ENCODE measurements at regions not wholly inside any gene's neighbourhood (a gene's known extent, or its start where the extent isn't known, plus 50 kb on each side); places are given as distances from the start of the nearest gene placed in this dataset.

DNA sequence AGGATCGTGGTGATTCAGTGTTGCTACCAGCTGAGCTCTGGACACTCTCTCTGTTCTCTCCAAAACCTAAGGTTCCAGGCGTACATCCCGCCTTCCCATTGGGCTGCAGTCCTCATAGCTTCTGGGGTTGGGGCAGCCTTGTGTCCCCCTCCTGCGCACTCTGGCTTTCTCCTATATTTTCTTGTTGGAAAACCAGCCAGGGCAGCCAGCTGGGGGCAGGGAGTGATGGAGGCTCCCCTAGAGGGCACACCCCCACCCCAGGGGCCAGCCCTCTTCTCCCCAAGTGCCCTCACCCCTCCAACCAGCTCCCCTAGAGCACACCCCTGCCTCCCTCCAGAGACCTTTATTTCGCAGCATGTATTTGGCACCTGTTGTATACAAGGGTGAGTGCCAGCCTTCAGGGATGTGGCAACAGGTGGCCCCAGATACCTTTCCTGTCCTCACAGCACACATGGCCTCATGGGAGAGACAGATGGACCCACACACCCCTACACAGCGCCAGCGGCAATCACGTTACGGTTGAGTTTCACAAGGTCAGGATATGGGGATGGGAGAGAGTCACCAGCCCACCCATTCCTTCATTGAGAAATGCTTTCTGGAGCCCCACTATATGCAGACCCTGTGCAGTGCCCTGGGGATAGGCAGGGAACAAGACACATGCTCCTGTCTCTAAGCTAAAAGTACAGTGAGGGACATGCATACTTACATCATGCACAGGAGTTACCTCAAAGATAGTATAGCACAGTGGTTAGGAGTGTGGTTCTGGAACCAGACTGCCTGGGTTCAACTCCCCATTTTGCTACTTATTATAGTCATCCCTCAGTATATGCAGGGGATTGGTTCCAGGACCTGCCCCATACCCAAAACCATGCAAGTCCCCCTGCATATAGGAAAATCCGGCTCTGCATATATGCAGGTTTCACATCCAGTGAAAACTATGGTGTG, 141.1 kb downstream of the PHETA1 start:
- Histone ChIP-seq H3K27me3 (ENCODE audit: control insufficient read depth in 5 of 5, insufficient read depth in 4 of 5, low read length in 5 of 5) (peaks cover 9 to 22% (median 15%) of the 10 kb centered on the region in 5 donors), H3K9me3 (ENCODE audit: control insufficient read depth in 5 of 5, low read length in 5 of 5) (no peaks in the 10 kb centered on the region), H3K4me1 (ENCODE audit: control insufficient read depth in 5 of 5, insufficient read depth in 5 of 5, low read length in 5 of 5) (no peaks in the 10 kb centered on the region), H3K4me3 (ENCODE audit: low read depth in 1 of 5, low read length in 5 of 5) (no peak overlapping the region), H3K27ac (ENCODE audit: low read depth, low read length) (no peak overlapping the region), H3K9ac (ENCODE audit: low read length in 5 of 5) (no peak overlapping the region), H3K36me3 (ENCODE audit: control insufficient read depth in 5 of 5, insufficient read depth in 5 of 5, low read length in 5 of 5) (no peaks in the 10 kb centered on the region)

DNA sequence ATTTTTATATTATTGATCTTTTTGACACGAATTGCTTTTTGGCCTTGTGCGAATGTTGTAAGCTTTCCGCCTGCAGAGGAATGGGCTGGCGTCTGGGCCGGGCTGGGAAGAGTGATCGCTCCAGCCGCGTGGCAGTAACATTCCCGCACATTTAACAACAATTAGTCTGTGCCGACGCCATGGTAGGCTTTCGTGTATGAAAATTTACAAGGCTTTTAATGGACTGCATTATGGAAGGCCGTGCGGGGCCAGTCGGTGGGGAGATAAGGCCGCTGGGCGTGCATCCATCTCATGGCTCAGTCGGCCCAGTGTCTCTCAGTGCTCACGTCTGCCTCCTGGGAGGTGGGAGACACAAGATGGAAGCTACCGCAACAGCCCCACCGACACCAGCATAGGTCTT, 142.2 kb downstream of the PHETA1 start:
- Histone ChIP-seq H3K27me3 (ENCODE audit: control insufficient read depth in 5 of 5, insufficient read depth in 4 of 5, low read length in 5 of 5) (peaks cover 9 to 24% (median 15%) of the 10 kb centered on the region in 5 donors), H3K4me3 (ENCODE audit: low read depth in 1 of 5, low read length in 5 of 5) (no peak overlapping the region), H3K9me3 (ENCODE audit: control insufficient read depth in 5 of 5, low read length in 5 of 5) (no peaks in the 10 kb centered on the region), H3K36me3 (ENCODE audit: control insufficient read depth in 5 of 5, insufficient read depth in 5 of 5, low read length in 5 of 5) (no peaks in the 10 kb centered on the region), H3K27ac (ENCODE audit: low read depth, low read length) (no peak overlapping the region), H3K9ac (ENCODE audit: low read length in 5 of 5) (no peak overlapping the region), H3K4me1 (ENCODE audit: control insufficient read depth in 5 of 5, insufficient read depth in 5 of 5, low read length in 5 of 5) (no peaks in the 10 kb centered on the region)

DNA sequence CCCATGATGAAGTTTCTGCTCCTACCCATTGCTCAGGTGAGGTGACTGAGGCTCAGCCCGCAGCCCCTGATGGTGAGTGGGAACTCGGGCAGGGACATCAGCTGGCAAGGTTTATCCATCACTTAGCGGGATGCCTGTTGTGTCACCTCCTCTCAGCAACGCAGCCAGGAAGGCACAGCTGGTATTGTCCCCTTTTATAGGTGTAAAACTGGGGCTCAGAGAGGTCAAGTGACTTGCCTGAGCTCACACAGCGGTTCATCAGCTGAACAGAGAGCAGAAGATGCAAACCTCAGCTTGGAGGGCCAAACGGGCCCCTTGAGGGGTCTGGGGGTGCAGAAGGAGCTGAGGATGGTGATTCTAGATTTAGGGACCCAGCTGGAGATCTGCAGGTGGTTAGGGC, 143.6 kb downstream of the PHETA1 start:
- Histone ChIP-seq H3K36me3 (ENCODE audit: control insufficient read depth in 5 of 5, insufficient read depth in 5 of 5, low read length in 5 of 5) (no peaks in the 10 kb centered on the region), H3K27me3 (ENCODE audit: control insufficient read depth in 5 of 5, insufficient read depth in 4 of 5, low read length in 5 of 5) (peaks cover 9 to 23% (median 13%) of the 10 kb centered on the region in 5 donors), H3K27ac (ENCODE audit: low read depth, low read length) (no peak overlapping the region), H3K9ac (ENCODE audit: low read length in 5 of 5) (no peak overlapping the region), H3K4me1 (ENCODE audit: control insufficient read depth in 5 of 5, insufficient read depth in 5 of 5, low read length in 5 of 5) (no peaks in the 10 kb centered on the region), H3K9me3 (ENCODE audit: control insufficient read depth in 5 of 5, low read length in 5 of 5) (no peaks in the 10 kb centered on the region), H3K4me3 (ENCODE audit: low read depth in 1 of 5, low read length in 5 of 5) (no peak overlapping the region)

DNA sequence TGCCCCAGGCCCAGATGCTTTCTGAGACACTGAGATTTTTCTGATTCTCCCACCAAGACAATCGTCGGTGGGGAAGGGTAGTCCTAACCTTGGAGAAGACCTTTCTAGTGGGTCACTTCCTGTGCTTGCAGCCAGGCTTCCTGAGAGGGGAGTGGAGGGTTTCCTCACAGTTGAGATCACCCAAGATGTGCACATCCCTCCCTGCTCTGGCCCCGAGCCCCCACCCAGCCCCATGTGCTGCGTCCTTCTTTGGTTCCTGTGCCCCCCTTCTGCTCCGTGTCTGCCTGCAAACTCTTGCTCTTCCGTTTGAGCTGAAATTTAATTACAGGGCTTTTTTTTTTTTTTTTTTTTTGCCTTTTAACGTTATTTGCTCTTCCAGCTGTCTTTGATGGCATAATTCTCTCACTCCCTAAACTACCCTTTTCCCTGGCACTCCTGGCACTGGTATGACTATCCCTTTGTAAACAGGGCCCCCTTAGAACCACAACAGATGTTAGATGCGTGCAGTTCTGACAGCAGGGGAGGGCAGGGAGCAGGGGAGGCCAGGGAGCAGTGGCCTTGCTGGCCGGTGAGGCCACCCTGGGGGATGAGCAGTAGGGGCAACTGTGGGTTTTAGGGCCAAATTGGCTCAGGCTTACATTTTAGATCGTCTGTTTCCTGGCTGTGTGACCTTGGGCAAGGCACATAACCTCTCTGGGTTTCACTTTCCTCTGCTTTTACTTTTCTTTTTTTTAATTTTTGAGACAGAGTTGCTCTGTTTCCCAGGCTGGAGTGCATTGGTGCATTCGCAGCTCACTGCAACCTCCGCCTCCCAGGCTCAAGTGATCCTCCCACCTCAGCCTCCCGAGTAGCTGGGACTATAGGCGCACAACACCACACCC, 144.5 kb downstream of the PHETA1 start:
- Histone ChIP-seq H3K4me3 (ENCODE audit: low read depth in 1 of 5, low read length in 5 of 5) (no peak overlapping the region), H3K27me3 (ENCODE audit: control insufficient read depth in 5 of 5, insufficient read depth in 4 of 5, low read length in 5 of 5) (peaks cover 7 to 18% (median 13%) of the 10 kb centered on the region in 5 donors)

DNA sequence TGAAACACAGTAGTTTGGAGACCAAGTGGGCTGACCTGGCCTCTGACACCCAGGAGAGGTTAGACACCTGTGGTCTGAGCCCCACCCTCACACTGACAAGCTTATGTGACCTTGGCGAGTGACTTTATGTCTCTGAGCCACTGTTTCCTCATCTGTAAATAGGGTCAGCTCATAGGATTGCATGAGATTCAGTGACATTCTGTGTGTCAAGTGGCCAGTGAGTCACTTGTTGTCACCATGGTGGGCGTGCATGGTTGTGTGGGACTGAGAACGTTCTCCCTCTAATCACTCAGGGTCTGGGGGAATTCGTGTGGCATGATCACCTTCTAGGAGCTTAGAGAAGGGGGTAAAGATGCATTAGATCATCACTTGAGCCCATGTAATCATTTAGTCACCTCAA, 146.4 kb downstream of the PHETA1 start:
- no peak overlapping the region for H3K9ac ChIP-seq (ENCODE audit: low read length in 5 of 5)
- H3K4me1 ChIP-seq (ENCODE audit: control insufficient read depth in 5 of 5, insufficient read depth in 5 of 5, low read length in 5 of 5), result no peaks in the 10 kb centered on the region
- H3K27me3 ChIP-seq (ENCODE audit: control insufficient read depth in 5 of 5, insufficient read depth in 4 of 5, low read length in 5 of 5), result peaks cover 9 to 21% (median 13%) of the 10 kb centered on the region in 5 donors
- H3K27ac ChIP-seq (ENCODE audit: low read depth, low read length), result no peak overlapping the region
- H3K4me3 ChIP-seq (ENCODE audit: low read depth in 1 of 5, low read length in 5 of 5), result no peak overlapping the region
- H3K9me3 ChIP-seq (ENCODE audit: control insufficient read depth in 5 of 5, low read length in 5 of 5), result no peaks in the 10 kb centered on the region
- H3K36me3 ChIP-seq (ENCODE audit: control insufficient read depth in 5 of 5, insufficient read depth in 5 of 5, low read length in 5 of 5), result no peaks in the 10 kb centered on the region

More for the DNA sequence above, 144.5 kb downstream of the PHETA1 start:
- no peaks in the 10 kb centered on the region for H3K4me1 ChIP-seq (ENCODE audit: control insufficient read depth in 5 of 5, insufficient read depth in 5 of 5, low read length in 5 of 5)
- H3K9me3 ChIP-seq (ENCODE audit: control insufficient read depth in 5 of 5, low read length in 5 of 5), result no peaks in the 10 kb centered on the region
- H3K9ac ChIP-seq (ENCODE audit: low read length in 5 of 5), result no peak overlapping the region
- no peaks in the 10 kb centered on the region for H3K36me3 ChIP-seq (ENCODE audit: control insufficient read depth in 5 of 5, insufficient read depth in 5 of 5, low read length in 5 of 5)
- H3K27ac ChIP-seq (ENCODE audit: low read depth, low read length), result no peak overlapping the region

DNA sequence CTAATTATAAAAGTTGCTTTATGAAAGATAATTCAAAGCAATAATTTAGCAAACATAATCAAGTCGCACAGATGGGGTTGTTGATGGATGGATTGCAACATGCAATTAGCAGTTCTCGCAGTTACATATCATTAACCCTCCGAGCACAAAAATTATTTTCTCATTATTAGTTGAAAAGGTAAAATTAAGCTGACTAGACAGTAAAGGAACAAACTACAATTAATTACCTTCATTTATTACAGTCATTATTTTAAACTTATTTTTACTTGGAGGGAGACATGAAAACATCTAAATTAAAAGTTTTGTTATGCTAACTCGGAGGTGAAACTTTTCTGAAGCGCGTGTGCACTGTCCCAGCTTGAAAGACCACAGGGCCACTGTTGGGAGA, 146.9 kb downstream of the PHETA1 start:
- Histone ChIP-seq H3K36me3 (ENCODE audit: control insufficient read depth in 5 of 5, insufficient read depth in 5 of 5, low read length in 5 of 5) (no peaks in the 10 kb centered on the region), H3K27ac (ENCODE audit: low read depth, low read length) (no peak overlapping the region), H3K9me3 (ENCODE audit: control insufficient read depth in 5 of 5, low read length in 5 of 5) (no peaks in the 10 kb centered on the region), H3K9ac (ENCODE audit: low read length in 5 of 5) (no peak overlapping the region), H3K4me3 (ENCODE audit: low read depth in 1 of 5, low read length in 5 of 5) (no peak overlapping the region), H3K4me1 (ENCODE audit: control insufficient read depth in 5 of 5, insufficient read depth in 5 of 5, low read length in 5 of 5) (no peaks in the 10 kb centered on the region), H3K27me3 (ENCODE audit: control insufficient read depth in 5 of 5, insufficient read depth in 4 of 5, low read length in 5 of 5) (peaks cover 8 to 23% (median 13%) of the 10 kb centered on the region in 5 donors)

DNA sequence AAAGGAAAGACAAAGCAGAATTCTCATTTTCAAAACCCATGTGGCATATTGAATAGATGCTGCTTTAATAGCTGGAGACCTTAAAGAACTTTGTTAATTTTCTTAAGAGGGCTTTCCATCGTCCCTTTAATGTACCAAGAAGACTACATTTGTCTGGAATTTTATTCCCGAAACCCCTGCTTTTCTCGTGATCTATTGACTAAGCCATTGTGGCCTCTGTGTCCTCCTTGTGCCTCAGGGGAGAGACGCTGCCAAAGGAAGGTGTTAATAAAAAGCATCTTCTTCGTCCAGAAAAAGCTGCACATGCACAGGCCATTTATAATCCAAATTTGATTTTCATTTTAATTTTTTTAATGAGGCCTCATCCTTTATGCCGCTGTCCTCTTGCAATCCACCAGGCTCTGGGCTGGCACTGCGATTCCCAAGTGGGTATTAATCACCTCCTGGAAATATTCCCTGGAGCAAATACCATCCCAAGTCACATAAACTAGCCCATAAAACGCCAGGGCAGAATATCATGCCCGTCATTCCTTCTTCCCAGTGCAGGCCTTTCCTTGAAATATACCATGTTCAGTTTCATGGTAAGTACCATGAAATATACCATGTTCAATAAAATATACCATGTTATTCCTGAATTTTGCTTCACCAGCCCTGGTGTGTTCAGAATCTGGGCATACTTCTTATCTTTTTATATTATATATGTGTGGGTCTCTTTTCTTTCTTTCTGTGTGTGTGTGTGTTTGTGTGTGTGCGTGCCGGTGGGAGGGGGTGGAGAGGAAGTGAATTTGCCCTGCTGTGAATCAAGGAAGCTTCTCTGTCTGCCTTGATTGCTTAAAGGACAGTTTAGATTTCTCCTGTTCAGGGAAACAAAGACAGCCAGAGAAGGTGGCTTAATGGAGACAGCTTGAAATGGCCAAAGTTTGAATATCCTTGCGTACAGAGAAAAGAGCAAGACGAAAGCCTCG, 147.6 kb downstream of the PHETA1 start:
- H3K36me3 ChIP-seq (ENCODE audit: control insufficient read depth in 5 of 5, insufficient read depth in 5 of 5, low read length in 5 of 5), result no peaks in the 10 kb centered on the region
- H3K4me1 ChIP-seq (ENCODE audit: control insufficient read depth in 5 of 5, insufficient read depth in 5 of 5, low read length in 5 of 5), result no peaks in the 10 kb centered on the region
- H3K9ac ChIP-seq (ENCODE audit: low read length in 5 of 5), result no peak overlapping the region
- H3K9me3 ChIP-seq (ENCODE audit: control insufficient read depth in 5 of 5, low read length in 5 of 5), result no peaks in the 10 kb centered on the region
- no peak overlapping the region for H3K4me3 ChIP-seq (ENCODE audit: low read depth in 1 of 5, low read length in 5 of 5)
- peaks cover 5 to 22% (median 17%) of the 10 kb centered on the region in 5 donors for H3K27me3 ChIP-seq (ENCODE audit: control insufficient read depth in 5 of 5, insufficient read depth in 4 of 5, low read length in 5 of 5)
- H3K27ac ChIP-seq (ENCODE audit: low read depth, low read length), result no peak overlapping the region

DNA sequence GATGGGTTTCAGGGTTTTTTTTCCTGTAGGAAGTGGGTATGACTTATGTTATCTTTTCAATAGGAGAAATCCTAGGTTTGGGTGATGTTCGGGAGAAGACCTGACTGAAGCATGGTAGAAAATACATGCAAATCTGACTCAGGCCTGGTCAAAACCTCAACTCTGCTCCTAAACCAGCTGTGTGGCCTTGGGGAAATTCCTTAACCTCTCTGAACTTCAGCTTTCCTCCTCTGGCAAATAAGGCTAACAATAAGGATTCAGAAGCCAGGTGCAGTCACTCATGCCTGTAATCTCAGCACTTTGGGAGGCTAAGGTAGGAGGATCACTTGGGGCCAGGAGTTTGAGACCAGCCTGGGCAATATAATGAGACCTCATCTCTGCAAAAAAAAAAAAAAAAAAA, 148.5 kb downstream of the PHETA1 start:
- Histone ChIP-seq H3K27ac (ENCODE audit: low read depth, low read length) (no peak overlapping the region), H3K9ac (ENCODE audit: low read length in 5 of 5) (no peak overlapping the region), H3K27me3 (ENCODE audit: control insufficient read depth in 5 of 5, insufficient read depth in 4 of 5, low read length in 5 of 5) (peaks cover 4 to 26% (median 15%) of the 10 kb centered on the region in 5 donors), H3K36me3 (ENCODE audit: control insufficient read depth in 5 of 5, insufficient read depth in 5 of 5, low read length in 5 of 5) (no peaks in the 10 kb centered on the region), H3K4me1 (ENCODE audit: control insufficient read depth in 5 of 5, insufficient read depth in 5 of 5, low read length in 5 of 5) (no peaks in the 10 kb centered on the region), H3K4me3 (ENCODE audit: low read depth in 1 of 5, low read length in 5 of 5) (no peak overlapping the region), H3K9me3 (ENCODE audit: control insufficient read depth in 5 of 5, low read length in 5 of 5) (no peaks in the 10 kb centered on the region)

DNA sequence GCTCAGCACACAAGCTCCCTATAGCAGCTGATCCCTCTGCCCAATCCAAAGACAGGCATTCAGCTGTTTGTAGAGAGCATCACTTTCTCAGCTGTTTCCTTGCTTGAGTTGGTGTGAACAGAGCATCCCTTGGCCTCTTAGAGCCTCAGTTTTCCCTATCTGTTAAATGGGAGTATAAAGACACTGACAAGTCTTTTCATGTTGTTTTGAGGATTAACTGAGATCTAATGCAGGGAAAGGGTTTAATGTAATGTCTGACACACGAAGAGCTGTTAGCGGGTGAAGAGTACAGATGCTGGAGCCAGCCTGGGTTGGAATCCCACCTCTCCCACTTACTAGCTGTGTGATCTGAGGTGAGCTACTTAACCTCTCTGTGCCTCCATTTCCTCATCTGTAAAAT, 149.5 kb downstream of the PHETA1 start:
- Histone ChIP-seq H3K9me3 (ENCODE audit: control insufficient read depth in 5 of 5, low read length in 5 of 5) (no peaks in the 10 kb centered on the region), H3K4me1 (ENCODE audit: control insufficient read depth in 5 of 5, insufficient read depth in 5 of 5, low read length in 5 of 5) (no peaks in the 10 kb centered on the region), H3K9ac (ENCODE audit: low read length in 5 of 5) (no peak overlapping the region), H3K27me3 (ENCODE audit: control insufficient read depth in 5 of 5, insufficient read depth in 4 of 5, low read length in 5 of 5) (peaks cover 4 to 28% (median 15%) of the 10 kb centered on the region in 5 donors), H3K4me3 (ENCODE audit: low read depth in 1 of 5, low read length in 5 of 5) (no peak overlapping the region), H3K36me3 (ENCODE audit: control insufficient read depth in 5 of 5, insufficient read depth in 5 of 5, low read length in 5 of 5) (no peaks in the 10 kb centered on the region), H3K27ac (ENCODE audit: low read depth, low read length) (no peak overlapping the region)

Measured in subcutaneous abdominal adipose tissue (tissue), 5 donors.